Anterior cingulate cortex (tissue), 58 donors: ENCODE measurements at regions not wholly inside any gene's neighbourhood (a gene's known extent, or its start where the extent isn't known, plus 50 kb on each side); places are given as distances from the start of the nearest gene placed in this dataset.

Experiments
- DNase-seq, 58 donors: peaks; one replicate each; lab custom pipeline; 2025; lab: John Stamatoyannopoulos, UW

DNA sequence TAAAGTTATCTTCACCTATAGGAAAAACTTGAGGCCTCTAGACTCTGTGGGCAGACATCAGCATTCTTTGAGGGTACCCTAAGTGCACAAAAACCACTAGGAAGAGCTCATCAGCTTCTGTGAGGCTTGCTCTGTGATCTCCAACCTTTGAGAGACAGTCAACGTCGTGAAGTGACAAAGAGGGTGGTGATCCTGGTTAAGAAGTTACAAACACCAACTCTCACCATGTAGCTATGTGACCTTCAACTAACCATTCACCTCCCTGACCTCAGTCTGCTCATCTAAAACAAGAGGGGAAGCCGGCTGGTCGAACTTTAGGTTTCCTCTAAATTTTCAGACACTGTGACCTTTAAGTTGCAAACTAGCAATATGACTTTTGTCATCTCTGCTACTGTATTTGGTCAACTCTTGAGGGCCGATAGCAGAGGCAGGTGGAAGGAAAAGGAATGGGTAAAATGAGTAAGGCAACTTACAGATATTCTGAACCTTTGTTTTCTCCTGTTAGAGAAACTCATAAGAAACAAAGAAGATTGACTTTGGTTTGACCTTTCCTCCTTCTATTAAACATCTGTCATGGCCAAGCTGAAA lies 103.2 kb upstream of the PARP11 start:
- no peak for DNase-seq

DNA sequence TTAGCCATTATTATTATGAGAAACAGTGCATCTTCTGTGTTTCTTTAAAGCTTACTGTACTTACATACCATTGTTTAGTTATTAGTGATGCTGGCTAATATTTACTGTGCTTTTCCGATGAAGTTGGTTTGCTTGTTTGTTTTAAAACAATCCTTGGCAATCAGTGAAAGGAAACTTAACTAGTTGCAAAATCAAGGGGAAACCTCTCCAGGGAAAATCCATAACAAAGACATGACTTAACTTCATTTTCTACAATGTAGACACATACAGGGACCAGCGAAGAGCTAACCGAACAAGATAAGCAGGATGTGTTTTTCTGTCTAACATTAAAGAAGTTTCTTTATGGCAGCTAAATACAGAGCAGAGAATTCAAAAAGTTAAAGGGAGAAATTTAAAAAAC lies 102.5 kb upstream of the PARP11 start:
- DNase-seq = no peak

DNA sequence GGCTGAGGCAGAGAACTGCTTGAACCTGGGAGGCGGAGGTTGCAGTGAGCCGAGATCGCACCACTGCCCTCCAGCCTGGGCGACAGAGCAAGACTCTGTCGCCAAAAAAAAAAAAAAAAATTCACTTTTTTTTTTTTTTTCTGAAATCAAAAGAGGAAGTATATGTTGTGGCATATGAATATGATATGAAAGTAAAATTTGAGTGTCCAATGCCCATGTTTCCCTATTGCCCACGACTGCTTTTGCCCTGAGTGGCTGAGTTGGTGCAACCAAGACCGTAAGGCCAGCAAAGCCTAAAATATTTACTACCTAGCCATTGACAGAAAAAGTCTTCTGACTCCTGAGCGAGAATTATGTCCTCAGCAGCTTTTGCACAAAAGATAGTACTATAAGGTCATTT lies 101.7 kb upstream of the PARP11 start:
- no peak for DNase-seq

DNA sequence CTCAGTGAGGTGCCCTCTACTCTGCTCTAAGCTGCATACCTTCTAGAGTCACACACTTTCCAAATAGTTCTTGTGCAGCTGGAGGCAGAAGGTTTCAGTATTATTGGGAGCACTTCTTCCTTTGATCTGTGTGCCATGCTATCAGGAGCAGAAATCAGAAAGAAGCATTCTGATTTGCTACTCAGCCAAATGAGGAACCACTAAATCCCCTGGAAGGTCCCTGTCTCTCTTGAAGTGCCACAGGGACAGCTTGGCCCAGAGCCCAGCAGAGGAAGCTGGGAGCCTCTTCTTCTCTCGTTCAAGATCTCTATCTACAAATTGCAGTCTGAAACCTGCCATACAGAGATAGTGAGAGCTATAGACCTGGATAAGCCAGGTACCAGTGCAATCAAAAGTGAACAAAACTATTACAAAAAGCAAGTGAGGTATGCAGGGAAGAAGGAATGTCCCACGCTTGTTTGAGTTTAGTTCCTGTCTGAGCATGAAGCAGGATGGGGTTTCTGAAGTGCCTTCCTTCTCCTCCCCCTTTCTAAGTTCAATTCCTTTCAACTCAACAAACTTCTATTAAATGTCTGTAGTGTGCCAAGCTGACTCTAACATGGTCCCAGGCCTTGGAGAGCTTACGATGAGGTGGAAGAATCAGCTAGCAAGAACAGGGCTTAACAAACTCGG lies 100.9 kb upstream of the PARP11 start:
- no peak for DNase-seq

DNA sequence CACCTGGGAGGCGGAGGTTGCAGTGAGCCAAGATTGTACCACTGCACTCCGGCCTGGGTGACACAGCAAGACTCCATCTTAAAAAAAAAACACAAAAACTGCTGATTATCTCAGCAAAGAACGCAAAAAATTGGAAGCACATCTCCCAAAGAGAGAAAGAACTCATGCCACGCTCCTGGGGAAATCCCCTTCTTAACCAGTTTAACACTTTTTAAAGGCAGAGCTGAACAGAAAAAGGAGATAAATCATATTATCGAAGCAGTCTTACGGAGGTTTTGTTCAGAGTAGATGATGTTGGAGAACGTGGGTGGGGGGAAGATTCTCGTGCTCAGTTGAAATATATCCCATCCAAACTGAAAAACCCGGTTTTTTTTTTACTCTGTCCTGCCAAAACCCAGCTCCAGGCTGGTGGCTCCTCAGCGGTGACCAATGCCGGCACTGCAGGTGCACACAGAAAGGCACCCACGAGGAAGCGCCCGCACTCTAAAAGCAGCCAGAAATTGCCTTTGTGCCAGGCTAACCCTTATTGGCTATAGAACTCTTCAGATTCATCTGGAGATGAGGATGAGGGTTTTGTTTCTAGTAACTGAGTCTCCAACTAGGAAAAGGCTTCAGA lies 100.2 kb upstream of the PARP11 start:
- no peak for DNase-seq

DNA sequence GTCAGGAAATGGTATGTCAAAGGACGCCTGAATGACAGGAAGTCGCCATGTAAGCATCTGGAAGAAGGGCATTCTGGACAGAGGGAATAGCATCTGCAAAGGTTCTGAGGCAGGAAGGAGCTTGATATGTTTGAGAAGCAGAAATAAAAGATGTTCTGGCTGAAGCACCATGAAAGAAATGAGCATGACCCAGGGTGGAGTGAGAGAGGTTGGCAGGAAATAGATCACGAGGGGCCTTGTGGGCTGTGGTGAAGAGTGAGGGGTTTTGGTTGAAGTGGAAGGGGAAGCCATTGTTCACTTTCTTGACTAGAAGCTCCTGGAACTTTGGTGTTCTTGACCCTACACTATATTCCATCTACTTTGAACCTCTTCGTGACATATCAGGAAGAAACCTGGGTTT lies 99.4 kb upstream of the PARP11 start:
- DNase-seq = no peak

DNA sequence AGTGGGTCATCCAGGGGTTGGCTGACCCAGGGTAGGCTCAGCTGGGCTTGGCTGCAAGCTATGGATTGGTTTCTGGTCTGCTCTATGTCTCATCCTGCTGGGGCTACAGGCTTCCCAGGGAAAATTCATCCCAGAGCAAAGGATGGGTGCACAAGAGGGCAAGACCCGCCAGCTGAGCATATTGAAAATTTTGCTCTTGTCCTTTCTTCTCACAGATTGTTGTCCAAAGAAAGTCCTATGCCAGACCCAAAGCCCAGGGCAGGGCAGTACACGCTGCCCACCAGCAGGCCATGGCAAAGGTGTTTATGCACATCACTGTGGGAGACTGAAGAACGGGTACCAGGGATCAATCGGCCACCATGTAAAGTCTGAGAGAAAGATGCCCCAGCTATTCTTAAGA lies 95.3 kb upstream of the PARP11 start:
- DNase-seq = no peak

DNA sequence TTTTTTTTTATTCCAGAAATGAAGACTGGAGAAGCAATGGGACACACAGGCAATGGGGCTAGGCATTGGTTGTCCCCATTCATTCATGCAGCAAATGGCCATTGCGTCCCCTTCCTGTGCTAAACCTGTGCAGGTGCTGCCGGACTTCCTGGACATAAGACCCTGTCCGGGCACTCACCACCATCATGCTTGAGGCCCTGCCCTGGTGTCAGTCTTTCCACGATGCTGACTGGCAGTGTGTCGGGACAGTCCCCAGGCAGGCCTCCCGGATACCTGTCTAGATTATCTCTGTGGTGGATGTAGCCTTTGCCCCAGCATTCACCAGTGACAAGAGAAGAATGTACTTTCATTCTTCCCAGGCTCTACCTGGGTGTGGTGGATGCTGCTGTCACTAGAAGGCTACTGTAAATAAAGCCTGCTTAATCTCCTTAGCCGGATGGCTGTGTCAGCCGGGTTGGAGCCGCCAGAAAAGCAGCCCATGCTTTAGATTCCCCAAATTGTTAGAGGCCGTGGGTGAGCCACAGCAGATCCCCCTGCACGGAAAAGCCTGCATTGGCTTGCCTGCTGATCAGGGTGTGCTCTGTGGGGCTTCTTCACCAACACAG lies 94.5 kb upstream of the PARP11 start:
- DNase-seq = no peak

DNA sequence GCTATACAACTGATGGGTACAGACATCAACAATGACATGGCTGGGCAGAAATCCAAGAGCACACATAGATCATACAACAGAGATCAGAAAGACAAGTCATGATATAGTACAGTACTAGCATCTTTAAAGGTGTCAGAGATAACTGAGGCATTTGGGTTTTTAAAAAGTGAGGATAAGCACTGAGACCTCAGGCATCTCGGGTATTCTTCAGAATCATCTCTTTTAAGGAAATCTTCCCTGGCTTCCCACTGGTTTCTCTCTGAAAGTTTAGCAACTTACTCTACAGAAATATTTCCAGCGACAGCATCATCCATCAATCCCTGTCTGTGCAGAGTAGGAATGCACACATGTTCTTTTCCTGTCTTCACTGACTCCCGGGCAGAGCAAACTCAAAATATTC lies 93.2 kb upstream of the PARP11 start:
- DNase-seq = no peak

DNA sequence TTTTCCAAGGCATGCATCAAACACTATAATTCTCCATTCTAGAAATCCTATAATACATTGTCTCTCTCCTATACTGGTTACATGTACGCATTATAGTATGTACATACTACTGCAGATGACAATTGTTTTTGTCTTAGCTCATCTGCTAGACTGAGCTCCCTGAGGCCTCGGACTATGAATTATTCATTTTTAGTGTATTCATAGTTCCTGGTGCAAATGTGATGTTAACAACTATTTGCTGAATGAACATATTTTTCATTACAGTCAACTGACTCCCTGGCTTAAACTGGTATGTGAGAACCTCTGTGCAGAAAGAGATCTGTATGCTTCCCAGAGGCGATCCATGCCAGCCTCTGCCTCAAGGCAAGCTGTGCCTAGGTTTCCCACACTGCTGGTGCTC lies 91.8 kb upstream of the PARP11 start:
- no peak for DNase-seq

DNA sequence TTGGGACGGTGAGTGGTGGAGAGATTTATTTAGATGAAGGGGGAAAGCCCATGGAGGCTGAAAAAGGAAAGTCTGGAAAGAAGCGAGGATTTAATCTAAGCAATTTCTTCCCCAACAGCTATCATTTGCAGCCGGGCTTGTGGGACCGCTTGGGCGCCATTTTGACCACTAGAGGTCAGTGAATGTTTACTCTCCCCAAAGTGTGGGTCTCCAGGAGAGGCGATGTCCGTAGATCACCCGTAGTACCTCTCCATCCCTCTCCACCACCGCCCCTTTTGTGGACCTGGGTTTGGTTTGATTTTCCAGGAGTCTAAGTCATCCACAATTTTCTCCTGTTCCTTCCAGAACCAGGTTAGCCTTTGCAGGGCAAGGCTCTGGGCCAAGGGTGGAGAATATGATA lies 91.2 kb upstream of the PARP11 start:
- DNase-seq = no peak

DNA sequence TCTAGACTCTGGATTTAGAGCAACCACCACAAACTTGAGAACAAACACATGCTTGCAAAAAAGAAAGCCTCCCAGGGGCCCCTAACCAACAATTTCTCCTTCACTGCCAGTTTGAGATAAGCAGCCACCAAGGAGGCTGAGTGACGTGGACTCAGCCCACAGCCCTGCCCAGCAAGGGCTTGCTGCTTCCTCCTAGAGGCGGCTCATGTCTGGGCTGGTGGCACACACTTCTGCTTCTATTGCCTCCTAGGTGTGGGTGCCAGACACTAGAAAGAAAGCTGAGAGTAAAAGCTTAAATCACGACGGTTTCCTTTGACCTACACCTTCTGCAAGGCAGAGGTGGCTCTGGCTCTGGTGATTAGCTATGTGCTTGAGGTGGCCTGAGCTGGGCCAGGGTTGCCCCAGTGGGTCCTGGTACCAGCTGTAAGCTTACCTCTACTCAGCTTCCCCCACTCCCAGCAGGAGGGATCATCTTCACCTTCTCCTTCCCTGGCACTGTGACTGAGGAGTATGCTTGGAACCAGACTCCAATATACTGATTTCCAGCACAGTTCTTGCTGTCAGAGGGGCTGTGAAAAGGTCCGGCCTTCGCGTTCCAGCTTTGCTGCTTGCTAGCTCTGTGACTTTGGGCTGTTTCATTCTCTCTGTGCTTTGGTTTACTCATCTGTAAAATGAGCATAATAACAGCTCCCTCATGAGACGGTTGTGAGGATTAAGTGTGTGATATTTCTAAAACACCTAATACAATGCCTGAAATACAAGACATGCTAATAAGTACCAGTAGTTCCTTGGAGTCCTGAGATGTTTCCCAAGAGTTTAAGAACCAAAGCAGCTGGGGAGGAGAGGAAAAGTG lies 89.7 kb upstream of the PARP11 start:
- peak in 2 of 58 donors; percentile 1 to 5 for DNase-seq

DNA sequence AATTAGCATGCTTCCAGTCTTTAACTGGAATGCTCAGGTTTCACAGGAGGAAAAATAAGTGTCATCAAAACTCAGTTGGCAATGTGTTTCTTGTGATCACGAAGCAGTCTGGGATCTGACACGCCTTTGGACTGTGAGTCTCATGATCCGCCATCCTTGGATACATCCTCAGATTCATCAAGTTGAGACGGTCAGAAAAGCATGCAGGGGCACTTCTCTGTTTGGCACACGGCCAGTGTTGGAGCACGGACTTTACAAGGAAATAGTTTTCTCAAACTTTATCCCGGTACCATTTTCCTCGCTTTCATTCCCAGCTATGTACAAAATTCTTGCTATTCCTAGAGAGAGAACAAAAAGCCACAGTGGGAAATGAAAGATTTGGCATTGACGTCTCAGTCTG lies 88.4 kb upstream of the PARP11 start:
- DNase-seq = no peak

DNA sequence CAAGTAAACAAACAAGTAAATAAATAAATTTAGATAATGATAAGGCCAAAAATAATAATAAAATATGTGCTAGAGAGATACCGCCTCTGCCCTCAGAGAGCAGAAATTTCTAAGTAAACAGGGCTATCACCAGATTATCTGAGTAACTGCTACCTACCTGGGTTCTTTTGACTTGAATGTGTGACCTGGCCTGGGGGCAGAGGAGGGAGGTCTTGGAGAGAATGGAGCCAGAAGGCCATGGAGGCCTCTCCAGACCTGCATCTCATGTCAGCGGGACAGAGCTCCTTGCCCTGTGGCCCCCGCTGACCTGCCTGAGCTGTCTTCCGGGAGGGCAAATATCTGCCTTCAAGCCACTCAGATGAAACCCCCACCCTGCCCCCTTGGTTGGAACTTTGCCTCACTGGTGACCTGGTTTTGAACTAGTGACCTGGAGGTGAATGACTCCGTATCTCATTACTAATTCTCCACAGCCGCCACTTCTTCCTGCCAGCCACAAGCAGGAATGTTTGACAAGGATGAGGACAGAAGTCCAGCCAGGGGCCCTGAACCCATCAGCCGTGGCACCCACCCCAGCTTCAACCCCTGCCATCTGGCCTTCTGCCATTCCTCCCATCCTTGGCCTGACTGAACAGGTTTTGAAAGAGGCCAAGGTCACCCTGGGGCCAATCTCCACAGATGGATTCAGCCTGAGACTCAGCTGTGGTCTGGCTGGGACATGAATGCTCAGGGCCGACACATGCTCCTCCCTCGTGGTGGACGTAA lies 86.8 kb upstream of the PARP11 start:
- DNase-seq = no peak

DNA sequence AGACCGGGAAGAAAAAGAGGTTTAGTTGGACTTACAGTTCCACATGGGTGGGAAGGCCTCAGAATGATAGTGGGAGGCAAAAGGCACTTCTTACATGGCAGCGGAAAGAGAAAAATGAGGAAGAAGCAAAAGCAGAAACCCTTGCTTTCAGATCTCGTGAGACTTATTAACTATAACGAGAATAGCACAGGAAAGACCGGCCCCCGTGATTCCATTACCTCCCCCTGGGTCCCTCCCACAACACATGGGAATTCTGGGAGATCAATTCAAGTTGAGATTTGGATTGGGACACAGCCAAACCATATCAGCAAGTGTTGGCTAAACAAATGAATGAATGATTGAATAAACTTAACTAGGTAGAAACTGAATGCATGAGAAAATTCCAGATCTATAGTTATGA lies 85.3 kb upstream of the PARP11 start:
- no peak for DNase-seq

DNA sequence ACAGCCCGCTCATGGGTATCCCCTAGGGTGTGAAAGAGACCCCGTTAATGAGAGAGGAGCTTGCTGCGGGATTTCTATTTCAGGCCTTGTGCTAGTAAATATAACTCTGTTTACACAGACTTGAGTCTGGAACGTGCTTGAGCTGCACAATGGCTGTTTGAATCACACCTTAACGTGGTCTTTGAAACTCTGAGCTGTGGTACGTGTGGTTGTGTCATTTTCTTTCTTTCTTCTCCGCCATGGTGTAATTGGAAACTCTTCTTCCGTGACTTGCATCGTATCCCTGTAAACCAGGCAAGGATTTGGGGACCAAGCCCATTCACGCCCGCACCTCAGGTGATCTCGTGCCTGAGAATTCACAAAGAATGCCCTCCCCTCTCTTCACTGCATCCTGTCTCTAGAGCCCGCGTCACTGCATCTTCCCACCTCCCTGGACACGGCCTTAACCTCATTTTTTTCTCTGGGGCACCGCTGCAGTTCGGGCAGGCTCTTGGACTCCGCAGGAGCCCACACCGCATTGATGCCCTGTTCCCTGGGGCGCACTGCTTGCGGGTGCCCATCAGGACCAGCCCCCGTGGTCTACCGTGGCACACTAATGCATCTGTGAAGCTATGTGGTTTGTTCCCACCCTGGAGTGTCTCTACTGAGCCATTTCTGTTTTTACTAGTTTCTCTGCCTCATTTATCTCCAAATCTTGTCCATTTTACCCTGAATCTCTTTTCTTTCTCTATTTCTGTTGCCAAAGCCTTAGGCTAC lies 78.4 kb upstream of the PARP11 start:
- DNase-seq = no peak

DNA sequence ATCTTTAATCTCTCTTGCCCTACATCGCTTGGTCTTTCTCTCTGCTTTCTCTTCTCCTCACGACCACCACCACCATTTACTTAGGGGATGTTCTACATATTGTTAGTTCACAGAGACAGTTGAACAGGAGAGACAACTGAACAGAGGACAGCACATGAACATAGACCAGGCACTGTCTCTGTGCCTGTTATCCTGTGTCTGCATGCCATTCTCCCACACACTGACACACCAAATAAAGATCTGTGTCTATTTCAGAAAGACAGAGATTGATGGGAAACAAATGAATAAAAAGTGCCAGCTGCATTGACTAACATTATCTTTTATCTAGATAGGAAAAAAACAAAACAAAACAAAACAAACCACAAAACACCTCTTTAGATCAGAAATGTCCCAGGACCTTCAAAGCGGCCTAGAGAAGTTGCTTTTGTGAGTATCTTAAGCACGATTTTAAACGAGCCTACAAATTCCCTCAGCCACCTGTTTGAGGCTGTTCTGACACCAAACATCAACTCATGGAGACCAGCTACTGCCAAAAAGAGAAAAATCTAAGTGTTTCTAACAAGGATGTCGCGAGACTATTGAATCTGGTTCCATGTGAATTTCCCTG lies 77.6 kb upstream of the PARP11 start:
- DNase-seq = no peak

DNA sequence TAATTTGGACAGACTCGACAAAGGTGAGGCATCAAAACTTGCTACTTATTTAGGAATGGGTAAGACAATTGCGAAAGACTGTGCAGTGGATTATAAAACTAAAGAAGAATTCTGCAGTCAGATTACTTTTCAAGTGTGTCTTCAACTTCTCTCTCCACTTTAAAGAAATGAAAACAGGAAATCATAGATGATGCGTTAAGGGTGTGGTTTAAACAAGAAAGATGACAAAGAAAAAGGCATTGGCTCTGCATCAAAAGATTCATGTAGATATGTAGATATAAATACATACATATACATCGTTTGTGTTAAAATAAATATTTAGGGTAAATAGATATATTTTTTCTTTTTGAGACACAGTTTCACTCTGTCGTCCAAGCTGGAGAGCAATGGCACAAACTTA lies 74.6 kb upstream of the PARP11 start:
- DNase-seq = no peak

DNA sequence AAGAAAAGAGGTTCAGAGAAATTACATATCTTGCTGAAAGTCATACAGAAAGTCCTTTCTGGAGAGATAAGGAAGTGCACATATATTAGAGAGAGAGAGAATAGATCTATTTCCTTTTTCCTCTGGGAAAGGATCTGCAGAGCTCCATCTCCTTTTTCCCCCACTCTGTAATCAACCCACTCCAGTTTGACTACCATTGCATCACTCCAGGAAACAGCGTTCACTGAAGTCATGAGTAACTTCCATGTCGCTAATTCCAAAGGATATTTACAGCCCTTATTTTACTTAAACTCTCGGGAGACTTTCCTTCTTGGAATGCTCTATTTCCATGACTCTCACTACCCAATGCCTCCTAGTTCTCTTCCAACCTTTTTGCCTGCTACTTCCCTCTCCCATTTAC lies 72.5 kb upstream of the PARP11 start:
- no peak for DNase-seq
